T-helper 17 cell (primary cell): ENCODE measurements at regions not wholly inside any gene's neighbourhood (a gene's known extent, or its start where the extent isn't known, plus 50 kb on each side); places are given as distances from the start of the nearest gene placed in this dataset.
"Not testable (repeated sequence)": the region's sequence is repeated elsewhere in the genome, so short reads cannot be mapped to it uniquely, and the experiment has no call there.

Source experiments
- ATAC-seq: fragments of 150-1000 bp; cut with Tn5 transposase; 2 replicates; pipeline ENCODE4 v1.10.0; 2021; ENCODE audit warnings: mild to moderate bottlenecking, moderate library complexity
- DNase-seq, 3 donors: peaks; one replicate each; pipeline versions ENCODE4 v3.0.0 to v3.0.0-alpha.2; 2020 to 2021
- H3K9me3 ChIP-seq: one replicate; pipeline ENCODE4 v1.7.0; 2013; ENCODE audit warnings: low read length, mild to moderate bottlenecking; ENCODE audit not compliant: control insufficient read depth, poor library complexity, severe bottlenecking
- H3K27ac Mint-ChIP-seq: one replicate; pipeline ENCODE4 v1.8.0; 2022; ENCODE audit warnings: mild to moderate bottlenecking, moderate library complexity, mixed read lengths
- H3K27me3 Mint-ChIP-seq: one replicate; pipeline ENCODE4 v1.8.0; 2022; ENCODE audit warnings: mixed read lengths
- H3K36me3 Mint-ChIP-seq: one replicate; pipeline ENCODE4 v1.8.0; 2022; ENCODE audit warnings: low read depth, mixed read lengths
- H3K4me1 Mint-ChIP-seq: one replicate; pipeline ENCODE4 v1.8.0; 2022; ENCODE audit warnings: mild to moderate bottlenecking, mixed read lengths
- H3K4me3 Mint-ChIP-seq: one replicate; pipeline ENCODE4 v1.8.0; 2022; ENCODE audit warnings: mild to moderate bottlenecking, moderate library complexity, mixed read lengths

GRCh38 chr11:96482193-96482592, 92.4 kb downstream of the JRKL start:
- H3K4me1 Mint-ChIP-seq, result peaks cover 3% of the 10 kb centered on the region
- H3K36me3 Mint-ChIP-seq, result no peaks in the 10 kb centered on the region
- DNase-seq (no peak), ATAC-seq (no peak)
- H3K9me3 ChIP-seq, result no peaks in the 10 kb centered on the region
- no peak overlapping the region for H3K4me3 Mint-ChIP-seq
- H3K27me3 Mint-ChIP-seq, result peaks cover 23% of the 10 kb centered on the region
- no peak overlapping the region for H3K27ac Mint-ChIP-seq

GRCh38 chr11:96483374-96483955, 93.7 kb downstream of the JRKL start:
- peaks cover 27% of the 10 kb centered on the region for H3K27me3 Mint-ChIP-seq
- H3K4me3 Mint-ChIP-seq, result no peak overlapping the region
- H3K9me3 ChIP-seq, result no peaks in the 10 kb centered on the region
- DNase-seq, result no peak
- H3K27ac Mint-ChIP-seq, result no peak overlapping the region
- ATAC-seq, result no peak
- peaks cover 2% of the 10 kb centered on the region for H3K36me3 Mint-ChIP-seq
- peaks cover 3% of the 10 kb centered on the region for H3K4me1 Mint-ChIP-seq

- Mint-ChIP-seq H3K4me3 (no peak overlapping the region), H3K27ac (no peak overlapping the region), H3K27me3 (peaks cover 36% of the 10 kb centered on the region), H3K4me1 (peaks cover 3% of the 10 kb centered on the region), H3K36me3 (peaks cover 2% of the 10 kb centered on the region)
- DNase-seq (no peak), ATAC-seq (no peak)
- H3K9me3 ChIP-seq, result no peaks in the 10 kb centered on the region
These were observed 94.5 kb downstream of the JRKL start for GRCh38 chr11:96484361-96484760.

GRCh38 chr11:96486890-96487611, 97.2 kb downstream of the JRKL start:
- Mint-ChIP-seq H3K4me3 (no peak overlapping the region), H3K27ac (no peak overlapping the region), H3K4me1 (peaks cover 3% of the 10 kb centered on the region), H3K36me3 (peaks cover 2% of the 10 kb centered on the region), H3K27me3 (peaks cover 49% of the 10 kb centered on the region)
- ATAC-seq (no peak), DNase-seq (no peak)
- H3K9me3 ChIP-seq, result no peaks in the 10 kb centered on the region

GRCh38 chr11:96488911-96489310, 99.1 kb downstream of the JRKL start:
- H3K36me3 Mint-ChIP-seq, ATAC-seq, H3K27ac Mint-ChIP-seq, H3K4me3 Mint-ChIP-seq, H3K9me3 ChIP-seq, H3K4me1 Mint-ChIP-seq, DNase-seq: not testable (repeated sequence)
- peaks cover 41% of the 10 kb centered on the region for H3K27me3 Mint-ChIP-seq

GRCh38 chr11:96500440-96500839, 110.6 kb downstream of the JRKL start:
- H3K4me1 Mint-ChIP-seq, result peaks cover 2% of the 10 kb centered on the region
- no peak overlapping the region for H3K27ac Mint-ChIP-seq
- H3K9me3 ChIP-seq, result no peaks in the 10 kb centered on the region
- H3K4me3 Mint-ChIP-seq, result no peak overlapping the region
- peaks cover 4% of the 10 kb centered on the region for H3K27me3 Mint-ChIP-seq
- peaks cover 2% of the 10 kb centered on the region for H3K36me3 Mint-ChIP-seq
- no peak for DNase-seq
- ATAC-seq, result no peak

GRCh38 chr11:96506041-96506440, 116.2 kb downstream of the JRKL start:
- DNase-seq, result no peak
- no peak for ATAC-seq
- Mint-ChIP-seq H3K4me1 (no peaks in the 10 kb centered on the region), H3K27me3 (peaks cover 7% of the 10 kb centered on the region), H3K36me3 (no peaks in the 10 kb centered on the region), H3K27ac (no peak overlapping the region), H3K4me3 (no peak overlapping the region)
- no peaks in the 10 kb centered on the region for H3K9me3 ChIP-seq

- no peaks in the 10 kb centered on the region for H3K36me3 Mint-ChIP-seq
- no peaks in the 10 kb centered on the region for H3K4me1 Mint-ChIP-seq
- DNase-seq (no peak), ATAC-seq (no peak)
- no peak overlapping the region for H3K27ac Mint-ChIP-seq
- H3K27me3 Mint-ChIP-seq, result peaks cover 9% of the 10 kb centered on the region
- H3K4me3 Mint-ChIP-seq, result no peak overlapping the region
- no peaks in the 10 kb centered on the region for H3K9me3 ChIP-seq
These were observed 117.1 kb downstream of the JRKL start for GRCh38 chr11:96506953-96507354.

- DNase-seq (no peak), ATAC-seq (no peak)
- Mint-ChIP-seq H3K27ac (no peak overlapping the region), H3K36me3 (no peaks in the 10 kb centered on the region), H3K4me3 (no peak overlapping the region), H3K4me1 (no peaks in the 10 kb centered on the region), H3K27me3 (peaks cover 9% of the 10 kb centered on the region)
- H3K9me3 ChIP-seq, result no peaks in the 10 kb centered on the region
These were observed 119.0 kb downstream of the JRKL start for GRCh38 chr11:96508861-96509260.

- ATAC-seq, result no peak
- no peaks in the 10 kb centered on the region for H3K36me3 Mint-ChIP-seq
These were observed 131.1 kb downstream of the JRKL start for GRCh38 chr11:96520939-96521338.

GRCh38 chr11:96523656-96524055, 133.8 kb downstream of the JRKL start:
- no peak for DNase-seq
- no peaks in the 10 kb centered on the region for H3K9me3 ChIP-seq
- no peak overlapping the region for H3K27ac Mint-ChIP-seq
- no peak overlapping the region for H3K4me3 Mint-ChIP-seq
- no peaks in the 10 kb centered on the region for H3K4me1 Mint-ChIP-seq
- no peak for ATAC-seq
- no peaks in the 10 kb centered on the region for H3K27me3 Mint-ChIP-seq
- H3K36me3 Mint-ChIP-seq, result no peaks in the 10 kb centered on the region

More at GRCh38 chr11:96520939-96521338, 131.1 kb downstream of the JRKL start:
- no peaks in the 10 kb centered on the region for H3K4me1 Mint-ChIP-seq
- H3K27me3 Mint-ChIP-seq, result no peaks in the 10 kb centered on the region
- H3K4me3 Mint-ChIP-seq, result no peak overlapping the region
- no peak overlapping the region for H3K27ac Mint-ChIP-seq
- H3K9me3 ChIP-seq, result no peaks in the 10 kb centered on the region
- DNase-seq, result no peak

GRCh38 chr11:96524475-96524874, 134.7 kb downstream of the JRKL start:
- H3K4me1 Mint-ChIP-seq, result no peaks in the 10 kb centered on the region
- no peak for ATAC-seq
- H3K27ac Mint-ChIP-seq, result no peak overlapping the region
- no peaks in the 10 kb centered on the region for H3K9me3 ChIP-seq
- DNase-seq, result no peak
- no peak overlapping the region for H3K4me3 Mint-ChIP-seq
- no peaks in the 10 kb centered on the region for H3K27me3 Mint-ChIP-seq
- H3K36me3 Mint-ChIP-seq, result no peaks in the 10 kb centered on the region

GRCh38 chr11:96530473-96530872, 140.7 kb downstream of the JRKL start:
- no peak overlapping the region for H3K27ac Mint-ChIP-seq
- H3K9me3 ChIP-seq, result no peaks in the 10 kb centered on the region
- no peak overlapping the region for H3K4me3 Mint-ChIP-seq
- H3K36me3 Mint-ChIP-seq, result no peaks in the 10 kb centered on the region
- H3K4me1 Mint-ChIP-seq, result no peaks in the 10 kb centered on the region
- ATAC-seq (no peak), DNase-seq (no peak)
- H3K27me3 Mint-ChIP-seq, result no peaks in the 10 kb centered on the region

GRCh38 chr11:96538104-96538503, 148.3 kb downstream of the JRKL start:
- Mint-ChIP-seq H3K27me3 (peaks cover 7% of the 10 kb centered on the region), H3K27ac (no peak overlapping the region), H3K36me3 (no peaks in the 10 kb centered on the region)

More at GRCh38 chr11:96538104-96538503, 148.3 kb downstream of the JRKL start:
- no peaks in the 10 kb centered on the region for H3K9me3 ChIP-seq
- H3K4me3 Mint-ChIP-seq, result no peak overlapping the region
- no peaks in the 10 kb centered on the region for H3K4me1 Mint-ChIP-seq
- ATAC-seq (no peak), DNase-seq (no peak)
